Lung (tissue), 11 donors: ENCODE measurements at regions not wholly inside any gene's neighbourhood (a gene's known extent, or its start where the extent isn't known, plus 50 kb on each side); places are given as distances from the start of the nearest gene placed in this dataset.

ENCODE experiments used
- ATAC-seq: fragments of 200-7000 bp; cut with Tn5 transposase; one replicate; pipeline ENCODE4 v1.9.1; 2020; ENCODE audit warnings: moderate number of reproducible peaks; ENCODE audit not compliant: insufficient read depth, low FRiP score
- DNase-seq, 3 donors: peaks; one replicate each; pipeline ENCODE4 v3.0.0-alpha.2; 2013 to 2017
- H3K27ac ChIP-seq, 2 donors: one replicate each; pipeline ENCODE4 v1.5.1; 2013; ENCODE audit warnings: mild to moderate bottlenecking in 2 of 2, moderate library complexity in 2 of 2, control low read depth in 1 of 2, inconsistent platforms in 1 of 2, low read depth in 1 of 2, low read length in 1 of 2
- H3K27me3 ChIP-seq, 3 donors: one replicate each; pipeline ENCODE4 v1.5.1; 2013; ENCODE audit warnings: low read length in 2 of 3; ENCODE audit not compliant: control insufficient read depth in 3 of 3, insufficient read depth in 3 of 3
- H3K36me3 ChIP-seq, 4 donors: one replicate each; pipeline ENCODE4 v1.5.1; 2013; ENCODE audit warnings: low read length in 4 of 4, mild to moderate bottlenecking in 1 of 4, moderate library complexity in 1 of 4; ENCODE audit not compliant: control insufficient read depth in 4 of 4, insufficient read depth in 4 of 4
- H3K4me1 ChIP-seq, 5 donors: one replicate each; pipeline ENCODE4 v1.5.1; 2013; ENCODE audit warnings: low read length in 5 of 5, mild to moderate bottlenecking in 2 of 5, moderate library complexity in 1 of 5; ENCODE audit not compliant: control insufficient read depth in 5 of 5, insufficient read depth in 5 of 5
- H3K4me3 ChIP-seq: one replicate; pipeline ENCODE4 v1.5.1; 2013; ENCODE audit warnings: mild to moderate bottlenecking, control low read depth, moderate library complexity
- H3K9ac ChIP-seq, 2 donors: one replicate each; pipeline ENCODE4 v1.5.1; 2013; ENCODE audit warnings: low read length in 2 of 2, control low read depth in 1 of 2; ENCODE audit not compliant: insufficient read depth in 1 of 2
- H3K9me3 ChIP-seq, 4 donors: one replicate each; pipeline ENCODE4 v1.5.1; 2013; ENCODE audit warnings: low read length in 3 of 4, mild to moderate bottlenecking in 1 of 4, moderate library complexity in 1 of 4; ENCODE audit not compliant: control insufficient read depth in 4 of 4, insufficient read depth in 3 of 4
- CTCF ChIP-seq: IDR thresholded peaks from 2 replicates; pipeline ENCODE4 v1.5.1; 2012; ENCODE audit warnings: mild to moderate bottlenecking; ENCODE audit errors: control extremely low read depth, extremely low read depth
- WGBS, 2 donors: extraction: QIAGEN DNeasy Blood & Tissue Kit; methylation state at CpG; one replicate each; pipeline ENCODE4 v1.1.7; 2013; 5-methylcytosine and 5-hydroxymethylcytosine counted together
- donor health status: control.
- donor health status: control.
- donor health status: Bipolar disorder and iron deficiency.
- donor health status: healthy.
- donor health status: DM: yes; HTN: yes; CAD: no.

GRCh38 chr11:13874597-13874996, 87.9 kb upstream of the SPON1 start:
- no peak for TF ChIP-seq CTCF
- H3K27me3 ChIP-seq: no peaks in the 10 kb centered on the region
- no peaks in the 10 kb centered on the region for H3K9me3 ChIP-seq
- ATAC-seq (no peak), DNase-seq (no peak)
- no peak overlapping the region for H3K27ac ChIP-seq
- H3K9ac ChIP-seq: no peak overlapping the region
- H3K4me1 ChIP-seq: peaks cover 0 to 7% (median 0%) of the 10 kb centered on the region in 5 donors
- H3K4me3 ChIP-seq: no peak overlapping the region
- H3K36me3 ChIP-seq: no peaks in the 10 kb centered on the region

- no peak for TF ChIP-seq CTCF
- H3K27me3 ChIP-seq: no peaks in the 10 kb centered on the region
- WGBS, 2 donors: 85 to 88% methylated on average over 9 of the region's 9 CpGs
- no peak overlapping the region for H3K27ac ChIP-seq
- no peaks in the 10 kb centered on the region for H3K9me3 ChIP-seq
- no peak overlapping the region for H3K4me3 ChIP-seq
- peaks cover 0 to 10% (median 0%) of the 10 kb centered on the region in 5 donors for H3K4me1 ChIP-seq
- ATAC-seq: no peak
- DNase-seq: no peak
- no peak overlapping the region for H3K9ac ChIP-seq
- H3K36me3 ChIP-seq: no peaks in the 10 kb centered on the region
Observed at GRCh38 chr11:13875643-13876042, 86.9 kb upstream of the SPON1 start.

GRCh38 chr11:13876423-13876822, 86.1 kb upstream of the SPON1 start:
- H3K9me3 ChIP-seq: no peaks in the 10 kb centered on the region
- H3K36me3 ChIP-seq: no peaks in the 10 kb centered on the region
- no peak for TF ChIP-seq CTCF
- no peak overlapping the region for H3K4me3 ChIP-seq
- no peak for ATAC-seq
- no peaks in the 10 kb centered on the region for H3K27me3 ChIP-seq
- H3K4me1 ChIP-seq: peaks cover 0 to 17% (median 0%) of the 10 kb centered on the region in 5 donors
- no peak for DNase-seq
- H3K27ac ChIP-seq: no peak overlapping the region
- no peak overlapping the region for H3K9ac ChIP-seq
- WGBS, 2 donors: 72 to 74% methylated on average over 2 of the region's 2 CpGs

GRCh38 chr11:13878077-13878476, 84.4 kb upstream of the SPON1 start:
- H3K4me1 ChIP-seq: peaks cover 0 to 18% (median 1%) of the 10 kb centered on the region in 5 donors
- no peak for TF ChIP-seq CTCF
- no peak overlapping the region for H3K9ac ChIP-seq
- H3K27ac ChIP-seq: no peak overlapping the region
- no peaks in the 10 kb centered on the region for H3K27me3 ChIP-seq
- ATAC-seq: no peak
- no peaks in the 10 kb centered on the region for H3K36me3 ChIP-seq
- H3K9me3 ChIP-seq: no peaks in the 10 kb centered on the region
- no peak overlapping the region for H3K4me3 ChIP-seq
- no peak for DNase-seq
- 96 to 99% methylated on average over 1 of the region's 1 CpG for WGBS, 2 donors
